ENCODE measurements at regions not wholly inside any gene's neighbourhood (a gene's known extent, or its start where the extent isn't known, plus 50 kb on each side); places are given as distances from the start of the nearest gene placed in this dataset.

DNA sequence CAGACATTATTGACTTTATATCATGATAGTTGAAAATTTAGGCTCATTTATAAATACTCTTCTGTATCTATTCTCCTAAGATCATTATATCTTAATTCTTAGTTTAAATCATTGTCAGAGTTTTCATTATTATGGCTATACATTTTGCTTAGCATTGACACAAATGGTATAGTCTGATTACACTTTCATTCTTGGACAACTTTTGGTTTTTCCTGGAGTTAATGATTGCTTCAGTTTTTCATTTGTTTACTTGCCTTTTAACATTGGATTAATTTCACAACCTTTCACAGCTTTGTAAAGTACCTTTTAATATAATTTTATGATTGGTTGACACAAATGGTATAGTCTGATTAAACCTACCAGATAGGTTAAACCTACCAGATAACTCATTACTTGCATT, 298.2 kb downstream of the DYSF start:
- DNase-seq: no peak

- DNase-seq: no peak
Measured at GRCh38 chr2:71749671-71750101, 296.3 kb downstream of the DYSF start.

DNA sequence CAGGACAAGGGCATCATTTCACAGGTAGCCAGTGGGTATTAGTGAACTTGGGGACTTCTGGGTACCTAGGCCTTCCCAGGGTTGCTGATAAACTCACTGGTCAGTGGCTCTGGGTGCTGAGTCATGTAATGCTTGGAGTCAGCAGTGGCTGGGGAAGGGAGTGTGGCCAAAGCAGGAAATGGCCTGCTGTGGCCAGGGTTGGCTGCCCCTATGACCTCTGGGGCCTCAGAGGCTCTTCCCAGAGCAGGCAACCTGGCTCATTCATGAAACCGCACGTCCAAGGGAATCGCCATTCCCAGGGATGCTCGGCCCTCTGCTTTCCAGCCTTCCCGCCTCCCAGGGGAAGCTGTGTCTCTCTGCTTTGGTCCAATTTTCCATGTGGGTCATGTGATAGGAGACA, 294.9 kb downstream of the DYSF start:
- peak in 1 of 2 experiments; percentile 21 for DNase-seq

DNA sequence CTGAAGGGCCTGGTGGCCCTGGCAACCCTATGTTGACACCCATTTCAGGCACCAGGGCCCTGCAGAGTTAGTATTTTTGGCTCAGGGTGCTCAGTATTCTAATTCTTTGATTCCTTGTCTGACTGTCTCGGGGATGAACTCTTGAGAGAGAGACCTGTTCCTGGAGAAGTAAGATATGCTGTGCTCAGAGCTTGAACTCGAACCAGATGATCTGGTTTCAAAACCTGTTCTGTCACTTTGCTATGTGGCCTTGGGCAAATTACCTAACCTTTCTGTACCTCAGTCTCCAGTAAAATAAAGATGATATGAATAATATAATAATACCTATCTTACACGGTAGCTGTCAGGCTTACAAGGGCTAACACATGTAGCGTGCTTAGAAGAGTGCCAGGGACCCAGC, 294.2 kb downstream of the DYSF start:
- no peak for DNase-seq

DNA sequence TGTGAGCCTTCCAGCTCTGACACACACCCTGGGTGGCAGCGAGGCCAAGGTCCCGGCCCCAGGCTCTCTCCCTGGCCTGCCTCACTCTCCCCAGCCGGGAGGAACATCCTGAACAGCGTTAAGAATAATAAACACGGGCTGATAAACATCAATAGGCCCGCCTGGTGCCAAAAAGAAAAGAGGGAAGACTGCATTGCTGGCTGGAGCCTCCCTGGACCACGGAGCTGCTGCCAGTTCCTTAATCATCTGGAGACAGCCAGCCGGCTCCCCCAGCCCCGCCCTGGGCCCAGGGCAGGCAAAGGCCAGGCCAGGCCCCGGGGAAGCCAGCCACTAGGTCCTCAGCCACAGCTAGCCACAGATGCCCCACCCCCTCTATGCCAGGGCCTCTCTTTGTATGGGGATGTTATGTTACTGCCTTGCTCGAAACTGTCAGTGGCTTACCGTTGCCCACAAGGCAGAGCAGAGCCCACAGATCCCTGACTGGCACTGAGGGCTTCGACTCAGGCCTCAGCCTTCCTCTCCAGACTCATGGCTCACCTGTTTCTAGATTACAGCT, 293.7 kb downstream of the DYSF start:
- no peak for DNase-seq

GRCh38 chr2:71744781-71745180, 291.4 kb downstream of the DYSF start:
- DNase-seq: no peak

GRCh38 chr2:71743995-71744675, 290.8 kb downstream of the DYSF start:
- DNase-seq: no peak

DNA sequence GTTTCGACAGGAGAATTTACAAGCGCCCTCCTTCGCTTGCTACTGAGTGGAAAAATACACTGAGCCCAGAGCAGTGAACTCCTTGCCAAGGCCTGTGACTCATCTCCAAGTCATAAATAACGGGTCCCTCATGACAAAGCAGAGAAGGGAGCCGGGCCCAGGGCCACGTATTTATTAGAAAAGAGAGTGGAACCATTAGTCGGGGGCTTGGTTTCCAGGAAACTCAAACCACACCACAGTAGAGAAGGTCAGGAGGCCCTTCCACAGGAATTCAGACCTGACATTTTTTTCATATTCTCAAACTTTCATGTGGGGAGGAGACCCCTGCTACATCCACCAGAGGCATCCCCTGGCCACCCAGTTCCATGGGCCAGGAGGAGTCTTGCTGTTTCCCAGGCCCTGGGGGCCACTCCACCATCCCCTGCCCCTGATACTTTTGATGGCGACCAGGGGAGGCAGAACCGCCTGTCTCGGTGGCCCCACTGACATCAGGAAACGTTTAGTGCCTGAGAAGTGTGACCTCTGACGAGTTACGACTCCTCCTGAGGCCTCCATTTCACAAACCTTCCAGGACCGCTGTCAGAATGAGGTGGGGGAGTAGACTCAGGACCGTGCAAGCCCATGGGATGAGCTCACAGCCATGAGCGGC, 289.7 kb downstream of the DYSF start:
- DNase-seq: peak in 1 of 2 experiments; percentile 57

GRCh38 chr2:71736986-71737385, 283.6 kb downstream of the DYSF start:
- DNase-seq: no peak

GRCh38 chr2:71736091-71736861, 282.9 kb downstream of the DYSF start:
- DNase-seq: no peak
